OCI-LY1 (cell line): ENCODE measurements at regions not wholly inside any gene's neighbourhood (a gene's known extent, or its start where the extent isn't known, plus 50 kb on each side); places are given as distances from the start of the nearest gene placed in this dataset.

Source experiments
- H2AFZ ChIP-seq: fragments of 200-600 bp; sonication (generic), shearing (Covaris generic); 2 replicates; pipeline ENCODE4 v1.6.0; 2014; ENCODE audit warnings: antibody characterized with exemption, mild to moderate bottlenecking, low read length
- H3F3A ChIP-seq: fragments of 200-600 bp; sonication (generic), shearing (Covaris generic); 2 replicates; pipeline ENCODE4 v1.6.0; 2014; ENCODE audit warnings: mild to moderate bottlenecking, antibody characterized with exemption, low read length, moderate library complexity; ENCODE audit not compliant: insufficient read depth
- H3K27ac ChIP-seq: fragments of 200-600 bp; sonication (generic); 2 replicates; pipeline ENCODE4 v1.5.1; 2014; ENCODE audit warnings: low read length, mixed run types, mild to moderate bottlenecking, low read depth; ENCODE audit not compliant: poor library complexity, severe bottlenecking
- H3K27me3 ChIP-seq: fragments of 200-600 bp; sonication (generic); 2 replicates; pipeline ENCODE4 v1.6.0; 2014; ENCODE audit warnings: antibody characterized with exemption, mild to moderate bottlenecking, low read length, moderate library complexity; ENCODE audit not compliant: insufficient read depth
- H3K36me3 ChIP-seq: fragments of 200-600 bp; sonication (generic); 2 replicates; pipeline ENCODE4 v1.6.1; 2014; ENCODE audit warnings: mild to moderate bottlenecking, antibody characterized with exemption, low read length, moderate library complexity, mixed read lengths; ENCODE audit not compliant: insufficient read depth
- H3K4me1 ChIP-seq: fragments of 200-600 bp; sonication (generic); 2 replicates; pipeline ENCODE4 v1.5.1; 2014; ENCODE audit warnings: mild to moderate bottlenecking, low read length, moderate library complexity; ENCODE audit not compliant: insufficient read depth, severe bottlenecking
- H3K4me2 ChIP-seq: fragments of 200-600 bp; sonication (generic), shearing (Covaris generic); 2 replicates; pipeline ENCODE4 v1.6.1; 2014; ENCODE audit warnings: low read length
- H3K4me3 ChIP-seq: fragments of 200-600 bp; sonication (generic); 2 replicates; pipeline ENCODE4 v1.5.1; 2014; ENCODE audit warnings: low read length, low read depth, mild to moderate bottlenecking, mixed read lengths; ENCODE audit not compliant: poor library complexity, severe bottlenecking
- H3K79me2 ChIP-seq: fragments of 200-600 bp; shearing (Covaris generic); 2 replicates; pipeline ENCODE4 v1.6.1; 2016; ENCODE audit warnings: mixed run types, low read length, mixed read lengths; ENCODE audit not compliant: insufficient read depth
- H3K9ac ChIP-seq: fragments of 200-600 bp; sonication (generic), shearing (Covaris generic); 2 replicates; pipeline ENCODE4 v1.6.1; 2014; ENCODE audit warnings: mild to moderate bottlenecking, low read length, mixed read lengths
- H3K9me2 ChIP-seq: fragments of 200-600 bp; sonication (generic), shearing (Covaris generic); 2 replicates; pipeline ENCODE4 v1.6.1; 2014; ENCODE audit warnings: low read depth, mild to moderate bottlenecking, low read length, mixed read lengths
- H3K9me3 ChIP-seq: fragments of 200-600 bp; shearing (Covaris generic); 2 replicates; pipeline ENCODE4 v1.6.1; 2014; ENCODE audit warnings: low read length, mixed read lengths
- H4K20me1 ChIP-seq: fragments of 200-600 bp; sonication (generic), shearing (Covaris generic); 2 replicates; pipeline ENCODE4 v1.6.0; 2016; ENCODE audit warnings: mild to moderate bottlenecking, low read length; ENCODE audit not compliant: insufficient read depth
- CTCF ChIP-seq: fragments of 200-600 bp; sonication (generic), shearing (Covaris generic); IDR thresholded peaks from 2 replicates; pipeline ENCODE4 v1.5.1; 2017; ENCODE audit warnings: mild to moderate bottlenecking, antibody characterized with exemption, low read length, moderate library complexity, mixed read lengths
- EZH2 ChIP-seq: fragments of 200-600 bp; sonication (generic), shearing (Covaris generic); IDR thresholded peaks from 2 replicates; pipeline ENCODE4 v1.8.0; 2017; ENCODE audit warnings: borderline replicate concordance, mixed run types, mild to moderate bottlenecking, antibody characterized with exemption, low read length, moderate library complexity, mixed read lengths

GRCh38 chr12:60421741-60422140 lies 825.9 kb downstream of the SLC16A7 start:
- Histone ChIP-seq H3K4me3 (no peak overlapping the region), H3K9ac (no peak overlapping the region), H3K27ac (no peak overlapping the region), H3K36me3 (no peaks in the 10 kb centered on the region), H3K79me2 (no peaks in the 10 kb centered on the region), H4K20me1 (no peaks in the 10 kb centered on the region), H3K9me2 (no peaks in the 10 kb centered on the region), H3K9me3 (no peaks in the 10 kb centered on the region), H2AFZ (no peak overlapping the region), H3F3A (no peaks in the 10 kb centered on the region), H3K4me2 (no peak overlapping the region), H3K27me3 (no peaks in the 10 kb centered on the region), H3K4me1 (no peaks in the 10 kb centered on the region)
- no peak for TF ChIP-seq CTCF
- no peak for TF ChIP-seq EZH2

GRCh38 chr12:60437297-60437696 lies 841.5 kb downstream of the SLC16A7 start:
- Histone ChIP-seq H3K4me3 (no peak overlapping the region), H3K9ac (no peak overlapping the region), H3K9me3 (no peaks in the 10 kb centered on the region), H3K27ac (no peak overlapping the region), H4K20me1 (no peaks in the 10 kb centered on the region), H3K4me2 (no peak overlapping the region), H3K36me3 (no peaks in the 10 kb centered on the region), H3F3A (no peaks in the 10 kb centered on the region), H3K9me2 (no peaks in the 10 kb centered on the region), H3K79me2 (no peaks in the 10 kb centered on the region), H3K4me1 (no peaks in the 10 kb centered on the region), H2AFZ (no peak overlapping the region), H3K27me3 (no peaks in the 10 kb centered on the region)
- no peak for TF ChIP-seq EZH2
- no peak for TF ChIP-seq CTCF

GRCh38 chr12:60441577-60441976 lies 845.7 kb downstream of the SLC16A7 start:
- H3K4me3 ChIP-seq, result no peak overlapping the region
- H3K27ac ChIP-seq, result no peak overlapping the region
- H3K79me2 ChIP-seq, result no peaks in the 10 kb centered on the region
- no peak overlapping the region for H3K9ac ChIP-seq
- H3F3A ChIP-seq, result no peaks in the 10 kb centered on the region
- H2AFZ ChIP-seq, result no peak overlapping the region
- no peak overlapping the region for H3K4me2 ChIP-seq
- H3K27me3 ChIP-seq, result no peaks in the 10 kb centered on the region
- H3K4me1 ChIP-seq, result no peaks in the 10 kb centered on the region
- H3K9me3 ChIP-seq, result no peaks in the 10 kb centered on the region
- H3K9me2 ChIP-seq, result no peaks in the 10 kb centered on the region
- no peaks in the 10 kb centered on the region for H3K36me3 ChIP-seq
- no peak for TF ChIP-seq CTCF
- TF ChIP-seq EZH2, result no peak
- H4K20me1 ChIP-seq, result no peaks in the 10 kb centered on the region
